D721Med (cell line): ENCODE measurements at regions not wholly inside any gene's neighbourhood (a gene's known extent, or its start where the extent isn't known, plus 50 kb on each side); places are given as distances from the start of the nearest gene placed in this dataset.

Experiments
- DNase-seq: peaks from one replicate; pipeline ENCODE4 v3.0.0; 2011; ENCODE audit warnings: low spot score; ENCODE audit not compliant: insufficient read length
- FAIRE-seq: peaks from 2 replicates; lab custom pipeline; 2011; peaks lifted over from hg19 to GRCh38; lab: Jason Lieb, UNC
- TF ChIP-seq, protein P1 (sequence below): IDR thresholded peaks from 2 replicates; pipeline ENCODE4 v1.5.1; 2012; ENCODE audit warnings: mild to moderate bottlenecking, control low read depth; ENCODE audit not compliant: insufficient read depth; ENCODE audit errors: missing control alignments

DNA sequence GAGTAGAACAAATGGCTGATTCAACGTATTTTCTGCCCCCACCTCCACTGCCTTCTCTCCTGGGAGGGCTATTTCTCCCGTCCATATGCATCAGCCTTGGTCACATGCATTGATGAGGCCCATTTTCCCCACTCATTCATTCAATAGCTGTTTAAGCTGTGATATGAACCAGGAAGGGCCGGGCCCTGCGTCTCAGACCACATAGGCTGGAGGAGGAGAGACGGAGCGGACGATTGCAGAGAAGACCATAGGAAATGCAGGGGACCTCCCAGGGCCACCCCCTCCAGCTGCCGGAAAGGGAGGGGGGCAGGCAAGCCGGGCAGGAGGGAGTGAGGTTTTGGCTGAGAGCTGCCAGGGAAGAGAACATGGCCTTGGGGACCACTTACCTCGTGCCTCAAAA is 104.4 kb upstream of the TMEM132D start:
- TF ChIP-seq, protein P1, sequence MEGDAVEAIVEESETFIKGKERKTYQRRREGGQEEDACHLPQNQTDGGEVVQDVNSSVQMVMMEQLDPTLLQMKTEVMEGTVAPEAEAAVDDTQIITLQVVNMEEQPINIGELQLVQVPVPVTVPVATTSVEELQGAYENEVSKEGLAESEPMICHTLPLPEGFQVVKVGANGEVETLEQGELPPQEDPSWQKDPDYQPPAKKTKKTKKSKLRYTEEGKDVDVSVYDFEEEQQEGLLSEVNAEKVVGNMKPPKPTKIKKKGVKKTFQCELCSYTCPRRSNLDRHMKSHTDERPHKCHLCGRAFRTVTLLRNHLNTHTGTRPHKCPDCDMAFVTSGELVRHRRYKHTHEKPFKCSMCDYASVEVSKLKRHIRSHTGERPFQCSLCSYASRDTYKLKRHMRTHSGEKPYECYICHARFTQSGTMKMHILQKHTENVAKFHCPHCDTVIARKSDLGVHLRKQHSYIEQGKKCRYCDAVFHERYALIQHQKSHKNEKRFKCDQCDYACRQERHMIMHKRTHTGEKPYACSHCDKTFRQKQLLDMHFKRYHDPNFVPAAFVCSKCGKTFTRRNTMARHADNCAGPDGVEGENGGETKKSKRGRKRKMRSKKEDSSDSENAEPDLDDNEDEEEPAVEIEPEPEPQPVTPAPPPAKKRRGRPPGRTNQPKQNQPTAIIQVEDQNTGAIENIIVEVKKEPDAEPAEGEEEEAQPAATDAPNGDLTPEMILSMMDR: no peak
- FAIRE-seq: no peak
- DNase-seq: no peak

DNA sequence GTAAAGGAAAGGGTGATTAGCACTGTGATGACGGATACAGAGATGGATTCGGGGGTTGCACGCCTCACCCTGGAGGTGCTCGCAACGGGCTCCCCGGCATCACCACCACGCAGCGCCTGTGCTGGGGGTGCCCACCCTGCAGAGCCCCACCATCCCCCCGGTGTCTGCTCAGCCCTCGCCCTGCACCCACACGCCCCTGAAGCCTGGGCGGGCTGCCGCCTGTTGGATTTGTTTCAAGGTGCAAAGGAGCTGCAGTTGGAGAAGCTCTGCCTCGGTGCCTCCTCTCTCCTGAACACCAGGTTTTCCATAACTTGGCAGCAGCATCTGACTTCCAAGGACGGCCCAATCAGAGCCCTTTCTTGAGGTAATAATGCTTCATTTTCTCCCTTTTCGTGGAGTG is 106.1 kb upstream of the TMEM132D start:
- FAIRE-seq: no peak
- no peak for DNase-seq
- TF ChIP-seq, protein P1: no peak

GRCh38 chr12:130011611-130012385 is 108.0 kb upstream of the TMEM132D start:
- no peak for FAIRE-seq
- TF ChIP-seq, protein P1: no peak
- DNase-seq: no peak

DNA sequence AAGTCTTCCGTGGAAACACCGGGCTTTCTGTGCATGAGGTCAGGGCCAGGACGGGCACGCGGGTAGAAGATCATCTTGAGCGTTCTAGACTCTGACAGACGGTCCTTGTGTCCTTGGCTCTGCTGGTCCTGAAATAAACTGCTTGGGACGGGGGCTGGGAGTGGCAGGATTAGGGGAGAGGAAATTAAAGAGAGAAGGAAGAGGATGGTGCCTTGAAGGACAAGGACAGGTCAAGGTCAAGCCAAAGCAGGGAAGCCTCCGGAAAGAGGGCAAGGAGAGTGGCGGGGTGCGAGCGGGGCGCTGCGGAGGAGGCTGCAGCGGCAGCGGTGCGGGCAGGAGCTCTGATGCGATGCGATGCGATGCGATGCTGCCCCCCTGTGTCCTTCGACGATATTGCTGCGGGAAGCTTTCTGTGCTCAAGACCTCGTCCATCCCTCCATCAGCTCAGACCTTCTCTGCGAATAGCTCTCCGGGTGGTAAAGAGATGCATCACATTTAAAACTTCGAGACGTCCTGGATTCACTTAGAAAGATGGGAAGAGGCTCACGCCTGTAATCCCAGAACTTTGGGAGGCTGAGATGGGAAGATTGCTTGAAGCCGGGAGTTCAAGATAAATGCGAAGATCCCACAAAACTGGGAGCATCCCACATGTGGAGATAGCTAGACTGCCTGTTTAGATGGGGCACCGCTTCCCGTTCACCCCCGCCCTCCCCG is 110.1 kb upstream of the TMEM132D start:
- FAIRE-seq: no peak

DNA sequence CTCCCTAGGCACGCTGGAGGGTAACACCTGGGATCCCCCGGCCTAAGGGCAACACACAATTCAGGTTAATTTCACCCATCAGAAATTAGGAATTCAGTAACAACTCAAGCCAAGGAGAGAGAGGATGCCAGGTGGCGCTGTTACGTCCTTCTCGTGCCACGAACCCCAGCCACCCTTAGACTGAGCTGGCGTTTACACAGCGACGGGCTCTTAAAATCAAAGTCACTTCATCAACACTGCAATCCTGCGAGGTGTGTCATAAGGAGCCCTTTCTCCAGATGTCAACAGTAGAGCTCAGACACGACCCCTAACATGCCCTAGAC is 110.6 kb upstream of the TMEM132D start:
- FAIRE-seq (no peak), DNase-seq (no peak)
- TF ChIP-seq, protein P1: peak; percentile 24

More for the DNA sequence above, 110.1 kb upstream of the TMEM132D start:
- DNase-seq: peak; percentile 55
- TF ChIP-seq, protein P1: peak; percentile 74

- no peak for DNase-seq
- TF ChIP-seq, protein P1: no peak
- FAIRE-seq: no peak
These were observed 112.4 kb upstream of the TMEM132D start for GRCh38 chr12:130016194-130016593.

DNA sequence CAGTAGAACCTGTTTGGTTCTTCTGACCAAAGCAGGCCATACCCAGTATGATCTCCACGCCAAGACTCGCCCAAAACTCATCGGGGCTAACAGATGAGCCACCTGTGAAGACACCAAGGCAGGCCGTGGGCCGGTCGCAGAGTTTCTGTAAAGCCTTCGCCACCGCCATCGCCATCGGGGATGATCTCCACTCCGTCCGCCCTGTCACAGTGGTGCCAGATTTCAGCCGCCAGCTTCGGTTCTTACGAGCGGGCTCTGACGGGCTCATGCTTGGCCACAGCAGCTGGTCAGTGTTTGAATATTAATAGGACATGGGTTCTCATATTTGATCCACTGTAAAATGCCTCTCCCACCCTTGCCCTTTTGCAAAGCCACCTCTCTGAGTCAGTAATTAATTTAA is 113.2 kb upstream of the TMEM132D start:
- TF ChIP-seq, protein P1: no peak
- DNase-seq (no peak), FAIRE-seq (no peak)
